Renal pelvis (tissue), 1 donor: ENCODE measurements at regions not wholly inside any gene's neighbourhood (a gene's known extent, or its start where the extent isn't known, plus 50 kb on each side); places are given as distances from the start of the nearest gene placed in this dataset.

Source experiments
- DNase-seq: peaks from one replicate; pipeline ENCODE4 v3.0.0-alpha.2; 2013

DNA sequence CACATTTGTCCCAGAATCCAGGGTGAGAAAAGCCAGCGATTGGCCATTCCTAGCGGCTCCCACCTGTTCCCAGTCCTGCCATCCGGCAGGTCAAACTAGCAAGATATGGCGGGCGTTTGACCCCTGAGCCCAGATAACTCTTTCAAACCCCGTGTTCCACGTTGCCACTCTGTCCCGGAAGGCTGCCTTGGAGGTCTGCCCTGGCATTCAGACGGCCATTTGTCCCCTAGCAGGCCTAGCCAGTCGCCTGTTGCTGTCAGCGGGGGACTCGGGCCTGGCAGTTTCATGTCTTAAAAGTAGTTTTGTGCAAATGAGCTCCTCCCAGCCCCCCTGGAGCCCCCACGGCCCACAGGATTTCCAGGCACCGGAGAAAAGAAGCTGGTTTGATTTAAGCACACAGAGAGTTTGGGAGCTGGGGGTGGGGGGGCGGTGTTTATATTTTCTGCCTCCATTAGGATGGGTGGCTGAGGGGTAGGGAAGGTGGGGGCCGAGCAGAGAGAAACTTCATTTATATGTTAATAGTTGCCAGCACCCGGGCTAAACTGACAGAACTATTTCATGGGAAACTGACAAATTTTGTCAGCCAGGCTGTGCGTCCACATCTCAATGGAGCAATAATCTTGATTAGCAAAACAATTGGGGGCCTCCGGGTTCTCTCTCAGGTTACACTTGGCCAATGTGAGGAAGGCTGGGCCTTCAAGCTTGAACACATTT lies 240.9 kb upstream of the SALL1 start:
- peak; percentile 40 for DNase-seq

DNA sequence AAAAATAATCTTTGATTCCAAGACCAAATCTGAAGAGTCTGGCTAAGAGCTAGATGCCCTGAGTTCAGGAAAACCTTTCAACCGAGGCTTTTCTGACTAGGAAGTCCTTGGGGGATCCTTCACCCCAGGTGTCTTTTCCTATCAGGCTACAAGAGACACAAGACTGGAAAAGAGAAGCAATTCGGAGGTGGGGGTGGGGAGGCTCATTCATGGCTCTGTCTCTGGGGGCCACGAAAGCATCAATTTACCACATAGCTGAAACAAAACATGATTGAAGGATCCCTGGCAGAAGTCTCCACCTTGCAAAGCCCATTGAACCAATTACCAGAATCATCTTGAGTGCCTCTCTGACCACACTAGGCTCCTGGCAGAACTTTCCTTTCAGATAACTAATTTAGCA lies 239.8 kb upstream of the SALL1 start:
- DNase-seq, result no peak

DNA sequence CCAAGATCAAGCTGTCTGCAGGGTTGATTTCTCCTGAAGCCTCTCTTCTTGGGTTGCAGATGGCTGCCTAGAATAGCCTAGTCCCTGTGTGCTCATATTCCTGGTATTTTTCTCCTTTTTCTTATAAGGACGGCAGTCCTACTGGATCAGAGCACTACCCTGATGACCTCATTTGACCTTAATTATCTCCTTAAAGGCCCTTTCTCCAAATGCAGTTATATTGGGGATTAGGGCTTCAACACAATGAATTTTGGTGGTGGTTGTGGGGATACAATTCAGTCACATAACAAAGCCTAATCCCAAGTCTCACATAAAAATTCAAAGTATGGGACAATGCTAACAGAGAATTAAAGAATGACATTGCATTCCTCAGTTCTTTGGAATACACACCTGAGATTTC lies 238.8 kb upstream of the SALL1 start:
- DNase-seq, result no peak

DNA sequence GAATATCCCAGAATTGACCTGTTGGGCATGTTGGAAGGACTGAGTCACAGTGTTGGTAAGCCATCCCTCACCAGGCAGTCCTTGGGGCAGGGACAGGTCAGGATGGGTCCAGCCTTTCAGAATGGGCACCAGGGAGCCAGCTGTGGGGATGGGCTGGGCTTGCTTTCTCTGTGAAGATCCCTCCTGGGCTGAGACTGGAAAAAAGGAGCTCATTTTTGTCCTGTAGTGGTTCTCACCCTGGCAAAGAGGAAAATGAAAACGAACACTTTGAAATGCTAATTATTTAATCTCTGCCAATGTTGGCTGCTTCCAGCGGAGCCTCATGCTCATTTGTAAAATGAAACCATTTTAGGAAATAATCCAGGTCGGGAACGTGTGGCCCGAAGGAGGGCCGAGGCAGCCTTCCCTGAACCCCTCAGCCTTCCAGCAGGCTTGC lies 237.5 kb upstream of the SALL1 start:
- no peak for DNase-seq

DNA sequence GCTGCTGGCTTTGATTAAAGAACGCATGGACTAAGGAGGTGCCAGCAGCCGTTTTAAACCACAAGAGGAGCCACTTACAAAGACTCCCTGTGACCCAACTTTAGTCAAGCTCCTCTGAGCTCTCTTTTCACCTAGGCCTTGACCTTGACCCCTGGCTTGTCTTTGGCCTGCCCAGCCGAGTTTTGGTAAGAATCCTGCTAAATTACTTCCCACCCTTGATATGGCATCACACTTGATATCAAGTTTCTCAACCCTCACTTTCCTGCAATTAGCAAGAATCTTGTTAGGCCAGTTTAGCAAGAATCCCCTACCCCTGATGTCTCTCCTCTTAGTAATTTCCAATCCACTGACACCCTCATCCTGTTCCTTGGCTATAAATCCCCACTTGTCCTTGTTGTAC lies 232.8 kb upstream of the SALL1 start:
- DNase-seq, result no peak

DNA sequence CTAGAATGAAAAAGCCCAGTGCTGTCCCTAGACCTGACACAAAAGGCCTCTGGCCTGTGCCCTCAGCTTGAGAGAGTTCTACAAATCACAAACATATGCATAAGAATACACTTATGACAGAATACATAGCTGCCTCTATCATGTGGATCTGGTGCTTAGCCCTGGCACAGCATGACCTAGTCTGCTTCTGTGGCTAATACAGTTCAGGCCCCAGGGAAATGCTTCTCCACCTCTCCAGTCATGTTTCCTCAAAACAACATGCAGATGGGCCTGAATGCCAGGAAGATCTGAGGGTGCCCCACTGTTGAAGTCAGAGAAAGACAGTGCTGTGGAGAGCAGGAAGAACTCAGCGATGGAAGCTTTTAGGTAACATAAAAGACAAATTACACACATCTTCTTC lies 231.9 kb upstream of the SALL1 start:
- DNase-seq, result no peak

DNA sequence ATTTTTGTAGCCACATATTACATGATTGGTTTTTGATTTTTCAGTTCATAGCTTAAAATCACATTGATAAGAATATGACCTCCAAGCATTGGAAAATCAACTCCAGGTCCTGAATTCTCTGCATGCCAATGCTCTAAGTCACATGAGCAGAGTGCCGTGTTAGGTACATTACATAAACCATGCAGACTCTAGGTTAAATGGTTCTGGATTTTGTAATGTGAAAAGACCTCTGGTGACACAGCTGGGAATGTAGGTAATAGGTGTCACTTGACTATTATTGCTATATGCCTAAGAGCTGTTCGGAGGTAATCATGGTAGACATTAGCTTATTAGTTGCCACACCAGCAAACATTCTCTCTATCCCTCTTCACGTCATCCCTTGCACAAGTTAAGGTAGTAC lies 231.1 kb upstream of the SALL1 start:
- DNase-seq, result no peak

DNA sequence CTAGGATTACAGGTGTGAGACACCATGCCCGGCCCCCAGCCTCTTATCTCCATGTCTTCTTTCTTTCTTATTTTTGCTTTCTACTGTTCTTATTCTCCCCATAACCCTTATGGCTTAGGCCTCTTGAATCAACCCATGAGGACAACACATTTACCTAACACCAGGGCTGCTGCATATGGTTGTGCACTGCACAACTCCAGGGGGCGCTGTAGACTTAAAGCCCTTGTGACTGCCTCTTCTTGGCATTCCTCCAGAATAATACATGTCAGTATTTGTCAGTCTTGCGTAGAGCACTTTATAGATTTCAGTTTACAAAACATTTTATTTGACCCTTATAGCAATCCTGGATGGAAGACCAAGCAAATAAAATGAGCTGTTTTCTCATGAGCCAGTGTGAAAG lies 225.0 kb upstream of the SALL1 start:
- no peak for DNase-seq

DNA sequence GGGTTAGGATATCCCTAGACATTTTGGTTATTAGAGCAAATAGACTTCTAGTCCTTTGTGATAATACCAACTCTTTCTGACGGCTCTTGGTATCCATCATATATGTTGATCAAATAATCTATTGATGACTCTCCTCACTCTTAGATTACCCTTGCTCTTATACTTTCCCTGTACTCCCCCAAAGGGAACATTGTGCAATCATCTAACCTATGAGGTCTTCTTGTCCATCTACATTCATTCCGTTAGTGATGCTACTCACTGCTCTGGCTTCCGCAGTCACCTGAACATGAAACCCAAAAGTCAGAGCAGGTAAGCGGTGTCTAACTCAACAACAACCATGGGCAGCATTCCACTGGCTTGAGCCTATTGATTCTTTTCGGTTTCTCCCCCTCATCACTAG lies 223.7 kb upstream of the SALL1 start:
- DNase-seq, result no peak

DNA sequence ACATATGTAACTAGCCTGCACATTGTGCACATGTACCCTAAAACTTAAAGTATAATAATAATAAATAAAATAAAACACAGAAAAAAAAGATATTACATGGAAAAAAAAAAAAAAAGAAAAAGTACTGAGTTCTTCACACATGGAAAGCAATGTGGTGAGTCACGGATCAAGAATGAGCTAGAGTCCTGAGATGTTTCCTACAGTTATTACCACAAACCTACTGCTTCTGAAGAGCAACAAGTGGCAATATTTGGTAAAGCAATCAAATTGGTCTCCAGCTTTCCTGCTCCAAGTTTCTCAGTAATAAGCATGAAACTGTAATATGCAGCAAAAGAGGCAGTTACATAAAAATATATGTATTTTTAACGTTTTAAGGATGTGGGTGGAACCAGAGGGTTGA lies 223.3 kb upstream of the SALL1 start:
- no peak for DNase-seq

DNA sequence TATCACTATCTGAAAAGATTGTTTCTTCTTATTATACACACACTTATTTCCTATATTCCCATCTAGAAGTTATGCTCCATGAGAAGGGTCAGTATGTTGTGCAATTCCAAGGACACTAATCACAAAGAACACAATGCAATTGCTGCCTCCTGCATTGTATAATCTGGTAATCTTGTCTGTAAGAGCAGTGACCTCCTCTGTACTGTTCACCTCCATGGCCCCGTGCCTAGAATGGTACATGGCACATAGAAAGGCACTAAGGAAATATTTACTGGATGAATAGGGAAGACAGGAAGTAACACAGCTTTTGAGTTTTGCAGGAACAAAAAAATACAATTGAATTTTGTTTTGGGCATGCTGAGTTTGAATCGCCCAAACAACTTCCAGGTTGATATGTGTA lies 214.6 kb upstream of the SALL1 start:
- no peak for DNase-seq

DNA sequence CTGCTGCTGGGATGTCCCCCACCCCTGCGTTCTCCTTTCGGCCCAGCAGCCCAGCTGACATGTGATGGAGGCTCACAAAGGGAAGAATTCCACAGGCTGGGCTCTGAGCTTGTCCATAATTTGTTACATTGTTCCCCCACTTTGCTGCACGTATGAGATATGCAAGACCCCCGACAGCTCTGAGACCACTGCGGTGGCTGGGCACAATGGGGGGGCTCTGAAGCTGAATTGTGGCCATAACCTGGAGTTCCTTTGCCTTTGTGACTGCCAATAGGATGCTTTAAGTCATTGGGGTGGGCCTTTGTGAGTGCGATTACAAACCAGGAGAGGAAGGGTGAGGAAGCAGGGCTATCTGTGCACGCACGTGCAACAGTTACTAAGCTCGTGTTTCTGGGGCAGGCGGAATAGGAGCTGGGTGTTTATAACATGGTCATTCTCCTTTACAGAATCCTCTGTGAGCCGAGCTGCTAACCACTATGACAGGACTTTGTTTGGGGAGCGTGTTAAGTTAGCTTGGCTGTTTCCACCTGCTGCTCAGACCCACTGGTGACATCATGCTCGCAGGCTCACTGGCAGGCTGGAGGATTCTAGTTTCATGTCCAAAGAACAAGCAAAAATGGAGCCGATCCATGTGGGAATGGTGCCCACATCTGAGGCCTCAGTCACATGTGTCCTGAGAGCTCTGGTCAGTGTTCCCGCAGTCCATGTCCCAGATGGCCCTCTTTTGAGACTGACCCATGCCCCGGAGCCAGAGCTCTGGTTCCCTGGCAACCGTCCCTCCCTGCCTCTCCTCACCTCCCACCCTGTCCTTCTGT lies 208.3 kb upstream of the SALL1 start:
- no peak for DNase-seq

DNA sequence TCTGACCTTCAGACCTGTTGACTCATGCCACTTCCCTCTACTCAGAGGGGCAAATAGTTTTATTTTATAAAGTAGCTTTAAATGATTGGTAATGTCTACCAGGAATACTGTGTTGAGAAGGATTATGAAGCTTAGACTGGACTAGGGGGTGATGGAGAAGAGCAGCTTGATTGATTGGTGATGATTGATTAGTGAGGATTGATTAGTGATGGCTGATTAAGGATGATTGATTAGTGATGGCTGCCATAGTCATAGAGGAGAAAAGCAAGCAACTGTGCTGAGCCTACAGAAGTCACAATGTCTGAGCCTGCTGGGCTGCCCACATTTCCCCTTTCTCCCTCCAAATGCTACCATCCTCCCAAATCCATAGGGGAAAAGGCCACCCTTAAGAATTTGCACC lies 206.8 kb upstream of the SALL1 start:
- DNase-seq, result no peak

DNA sequence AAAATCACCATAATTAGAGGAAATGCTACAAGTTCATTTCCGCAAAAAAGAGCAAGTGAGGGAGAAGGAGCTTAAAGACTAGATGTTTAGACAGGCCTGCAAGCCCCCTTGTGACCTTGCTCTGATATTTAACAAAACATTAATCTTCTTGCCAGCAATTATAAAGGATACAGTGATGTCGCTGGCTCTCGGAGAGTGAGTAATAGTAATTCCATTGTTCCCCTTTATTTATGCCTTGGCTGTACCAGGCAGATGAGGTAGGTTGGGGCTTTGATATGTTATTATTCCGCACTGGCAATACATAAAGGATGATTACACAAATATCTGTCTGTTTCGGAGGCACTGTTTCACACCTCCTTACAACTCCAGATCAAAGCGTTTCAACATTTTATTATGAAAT lies 204.8 kb upstream of the SALL1 start:
- no peak for DNase-seq

DNA sequence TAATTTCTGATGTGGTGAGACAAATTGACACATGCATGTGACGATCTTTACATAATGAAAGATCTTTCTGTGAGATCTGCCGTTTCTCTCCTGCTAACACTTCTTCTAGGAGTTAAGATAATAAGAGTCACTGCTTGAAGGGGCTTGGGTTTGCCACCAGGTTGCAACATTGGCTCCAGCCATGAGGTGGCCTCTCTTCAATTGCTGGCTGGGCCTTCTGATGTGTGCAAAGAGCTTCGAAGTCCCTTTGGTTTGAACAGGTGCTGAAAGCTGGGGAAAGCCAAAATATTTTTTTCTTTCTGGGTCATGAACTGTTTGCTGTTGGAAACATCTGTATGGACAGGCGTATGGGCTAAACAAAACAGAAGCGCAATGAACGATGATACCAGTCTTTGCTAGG lies 204.1 kb upstream of the SALL1 start:
- no peak for DNase-seq

DNA sequence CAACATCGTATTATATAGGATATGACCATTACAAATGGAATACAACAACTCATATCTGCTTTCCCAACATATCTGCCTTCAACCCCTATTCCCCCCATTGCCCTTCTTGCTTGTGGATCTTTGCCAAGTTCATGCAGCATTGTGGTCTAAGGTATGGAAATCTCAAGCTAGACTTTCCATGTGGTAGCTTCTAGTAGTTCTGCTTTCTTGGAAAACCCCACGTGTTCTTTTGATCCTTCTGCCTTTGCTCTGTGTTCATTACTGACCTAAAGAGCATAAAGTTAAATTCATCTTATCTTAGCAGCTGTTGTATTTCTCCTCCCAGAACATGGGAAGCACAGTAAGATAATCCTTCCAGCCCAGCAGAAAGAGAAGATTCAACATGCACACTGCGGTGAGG lies 202.0 kb upstream of the SALL1 start:
- DNase-seq, result no peak

DNA sequence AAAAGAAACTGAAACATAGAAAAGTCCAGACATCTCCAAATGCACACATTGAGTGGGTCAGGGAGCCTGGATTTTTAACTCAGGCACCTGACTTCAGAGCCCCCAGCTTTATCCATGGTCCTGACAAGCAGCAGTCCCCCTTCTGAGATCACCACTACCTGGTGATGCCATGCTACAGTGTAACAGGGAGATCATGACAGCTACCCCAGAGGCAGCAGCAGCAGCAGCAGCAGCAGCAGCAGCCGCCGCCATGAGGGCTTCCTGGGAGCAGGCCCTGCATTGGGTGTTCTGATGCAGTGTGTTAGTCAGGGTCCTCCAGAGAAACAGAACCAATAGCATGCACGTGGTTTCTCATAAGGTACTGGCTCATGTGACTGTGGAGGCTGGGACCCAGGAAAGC lies 198.6 kb upstream of the SALL1 start:
- no peak for DNase-seq

DNA sequence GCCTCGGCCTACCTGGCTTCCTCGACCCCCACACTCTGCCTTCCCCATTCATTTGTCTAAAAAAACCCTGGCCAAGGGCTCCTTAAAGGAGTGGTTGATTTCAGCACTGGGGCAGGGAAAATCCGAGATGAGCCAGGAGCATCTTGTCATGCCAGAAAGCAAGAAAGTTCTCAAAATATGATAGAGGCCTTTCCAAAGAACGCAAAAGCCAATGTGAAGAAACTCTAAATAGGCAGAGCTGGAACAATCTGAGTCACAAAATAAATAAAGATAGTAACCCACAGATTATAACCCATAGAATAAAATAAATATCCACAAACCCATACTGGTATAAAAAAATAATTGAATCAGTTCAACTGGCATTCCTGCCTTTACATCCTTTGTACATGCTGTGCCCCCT lies 192.3 kb upstream of the SALL1 start:
- no peak for DNase-seq

DNA sequence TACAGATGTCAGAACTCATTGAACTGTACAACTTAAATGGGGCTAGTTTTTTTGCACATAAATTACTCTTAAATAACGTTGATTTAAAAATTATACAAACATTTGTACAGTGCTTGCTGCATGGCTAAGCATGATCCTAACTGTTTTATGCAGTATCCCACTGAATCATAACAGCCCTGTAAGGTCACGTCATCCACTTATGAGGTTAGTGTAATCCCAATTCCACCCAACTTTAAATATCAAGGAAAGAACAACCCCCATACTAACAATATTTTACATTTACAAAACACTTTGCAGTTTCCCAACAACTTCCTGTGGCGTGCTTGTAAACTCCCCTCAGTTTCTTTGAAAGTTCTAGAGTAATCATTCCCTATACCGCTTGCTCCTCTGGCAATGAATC lies 190.1 kb upstream of the SALL1 start:
- no peak for DNase-seq

DNA sequence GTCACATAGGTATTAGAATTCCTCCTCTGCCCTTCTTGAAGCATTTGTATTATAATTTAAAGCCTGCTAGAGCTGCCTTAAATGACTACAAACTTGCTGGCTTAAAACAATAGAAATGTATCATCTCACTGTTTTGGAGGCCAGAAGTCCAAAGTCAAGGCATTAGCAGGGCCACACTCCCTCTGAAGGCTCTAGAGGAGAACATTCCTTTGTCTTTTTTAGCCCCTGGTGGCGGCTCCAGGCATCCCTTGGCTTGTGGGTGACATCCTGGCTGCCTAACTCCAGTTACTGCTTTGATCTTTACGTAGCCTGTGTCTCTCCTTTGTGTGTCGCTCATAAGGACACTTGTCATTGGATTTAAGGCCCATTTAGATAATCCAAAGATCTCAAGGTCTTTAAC lies 186.6 kb upstream of the SALL1 start:
- no peak for DNase-seq

DNA sequence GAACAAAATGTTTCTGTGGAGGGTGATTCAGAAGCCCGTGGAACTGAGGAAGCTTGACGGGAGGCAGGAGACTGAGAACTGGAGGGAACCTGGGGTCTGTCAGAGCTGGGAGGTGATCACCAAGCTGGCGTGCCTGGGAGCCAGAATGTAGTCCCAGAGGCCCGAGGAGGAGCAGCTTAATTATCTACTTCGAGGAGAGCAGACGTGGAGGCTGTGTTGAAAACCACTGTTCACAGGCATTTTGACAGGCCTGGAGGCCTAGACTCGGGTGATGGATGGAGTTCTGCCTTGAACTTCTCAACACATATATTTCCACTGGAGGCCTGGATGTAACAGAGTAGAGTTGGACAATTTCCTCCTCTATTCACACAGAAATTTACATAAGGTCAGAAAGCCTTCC lies 177.7 kb upstream of the SALL1 start:
- peak; percentile 26 for DNase-seq

DNA sequence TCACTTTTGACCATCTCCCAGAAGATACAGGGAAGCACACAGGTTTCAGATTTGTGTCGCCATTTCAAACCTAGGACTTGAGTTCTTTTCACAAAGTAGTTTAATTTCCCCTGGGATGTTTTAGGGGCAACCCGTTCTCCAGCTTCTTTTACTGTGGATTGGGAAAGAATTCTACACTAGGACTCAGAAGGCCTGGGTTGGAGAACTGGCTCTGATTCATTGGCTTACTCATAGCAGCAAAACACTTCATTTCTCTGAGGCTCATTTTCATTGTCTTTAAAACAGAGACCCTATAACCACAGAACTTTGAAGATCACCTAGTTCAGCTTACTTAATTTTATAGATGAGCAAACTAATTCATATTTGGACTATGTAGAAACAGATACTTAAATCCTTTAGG lies 175.9 kb upstream of the SALL1 start:
- DNase-seq, result no peak

DNA sequence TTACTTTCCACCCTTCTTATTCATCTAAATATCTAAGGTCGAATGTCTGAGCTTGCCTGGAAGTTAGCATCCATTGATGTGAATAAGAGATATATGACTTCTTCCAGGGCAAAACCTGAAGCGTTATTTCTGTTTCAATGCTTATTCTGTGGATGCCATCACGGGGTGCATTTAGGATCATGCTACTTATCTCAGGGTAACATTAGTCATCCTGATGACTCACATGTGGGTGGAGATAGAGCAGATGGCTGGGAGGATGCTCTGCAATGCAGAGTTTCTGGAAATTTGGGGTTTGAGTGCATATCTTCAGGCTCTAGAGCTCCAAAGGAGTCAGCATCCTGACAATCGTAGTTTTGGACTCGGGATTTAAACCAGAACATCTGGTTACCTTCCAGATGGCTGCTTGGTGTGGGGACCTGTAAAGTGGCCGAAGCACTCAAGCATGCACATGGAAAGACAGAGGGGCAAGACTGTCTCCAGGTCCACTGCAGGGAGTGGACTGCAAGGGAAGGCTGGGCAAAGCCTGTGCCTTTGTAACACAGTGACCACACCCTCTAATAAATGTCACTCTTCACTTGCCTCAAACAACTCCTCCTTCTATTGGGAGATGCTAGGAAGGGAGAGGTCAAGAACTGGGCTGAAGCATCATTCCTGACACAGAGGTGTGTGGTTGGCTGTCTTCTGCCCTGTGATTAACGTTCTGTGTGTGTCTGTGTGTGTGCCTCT lies 175.2 kb upstream of the SALL1 start:
- DNase-seq, result no peak
